CD8-positive, alpha-beta memory T cell (primary cell): ENCODE measurements at regions not wholly inside any gene's neighbourhood (a gene's known extent, or its start where the extent isn't known, plus 50 kb on each side); places are given as distances from the start of the nearest gene placed in this dataset.
"Not testable (repeated sequence)": the region's sequence is repeated elsewhere in the genome, so short reads cannot be mapped to it uniquely, and the experiment has no call there.

Experiments
- CTCF ChIA-PET: fragments of 350-600 bp; sonication (Branson Sonifier 250); formaldehyde crosslinking; loops from one replicate; lab custom pipeline; 2021; ENCODE audit warnings: antibody characterized with exemption; lab: Charles Lee
- POLR2A ChIA-PET: fragments of 350-600 bp; sonication (Branson Sonifier 250); formaldehyde crosslinking; loops from one replicate; lab custom pipeline; 2021; ENCODE audit warnings: antibody characterized with exemption; lab: Charles Lee
- DNase-seq, 5 donors: peaks; one replicate each; pipeline versions ENCODE4 v3.0.0 to v3.0.0-alpha.2; 2020 to 2022; ENCODE audit warnings: mixed read lengths in 1 of 5
- H3K27ac ChIP-seq: one replicate; pipeline ENCODE4 v1.7.0; 2013; ENCODE audit warnings: low read depth, mild to moderate bottlenecking, low read length, moderate library complexity
- H3K27me3 ChIP-seq: 2 replicates; pipeline ENCODE4 v1.7.0; 2013; ENCODE audit warnings: low read length, mild to moderate bottlenecking; ENCODE audit not compliant: insufficient read depth, poor library complexity, severe bottlenecking
- H3K36me3 ChIP-seq: 2 replicates; pipeline ENCODE4 v1.7.0; 2013; ENCODE audit warnings: mild to moderate bottlenecking, low read length, moderate library complexity; ENCODE audit not compliant: insufficient read depth
- H3K4me1 ChIP-seq: 2 replicates; pipeline ENCODE4 v1.7.0; 2013; ENCODE audit warnings: mild to moderate bottlenecking, low read length, moderate library complexity; ENCODE audit not compliant: insufficient read depth
- H3K4me3 ChIP-seq: 2 replicates; pipeline ENCODE4 v1.7.0; 2013; ENCODE audit warnings: mild to moderate bottlenecking, low read length
- H3K9me3 ChIP-seq: 2 replicates; pipeline ENCODE4 v1.7.0; 2013; ENCODE audit warnings: mild to moderate bottlenecking, low read length
- H3K27ac Mint-ChIP-seq, 8 donors: one replicate each; pipeline ENCODE4 v1.8.0; 2020 to 2021; ENCODE audit warnings: mixed read lengths in 8 of 8, mild to moderate bottlenecking in 6 of 8, inconsistent platforms in 3 of 8, moderate library complexity in 3 of 8
- H3K27me3 Mint-ChIP-seq, 2 donors: one replicate each; pipeline ENCODE4 v1.8.0; 2020 to 2021; ENCODE audit warnings: mixed read lengths in 2 of 2, mild to moderate bottlenecking in 1 of 2, moderate library complexity in 1 of 2
- H3K36me3 Mint-ChIP-seq, 3 donors: one replicate each; pipeline ENCODE4 v1.8.0; 2020 to 2021; ENCODE audit warnings: mixed read lengths in 3 of 3, inconsistent platforms in 1 of 3, mild to moderate bottlenecking in 1 of 3
- H3K4me1 Mint-ChIP-seq, 3 donors: one replicate each; pipeline ENCODE4 v1.8.0; 2020 to 2021; ENCODE audit warnings: mixed read lengths in 3 of 3, inconsistent platforms in 1 of 3, mild to moderate bottlenecking in 1 of 3
- H3K4me3 Mint-ChIP-seq, 7 donors: one replicate each; pipeline ENCODE4 v1.8.0; 2020 to 2021; ENCODE audit warnings: mixed read lengths in 7 of 7, mild to moderate bottlenecking in 6 of 7, moderate library complexity in 4 of 7, inconsistent platforms in 2 of 7
- H3K9me3 Mint-ChIP-seq, 5 donors: one replicate each; pipeline ENCODE4 v1.8.0; 2020 to 2022; ENCODE audit warnings: mixed read lengths in 5 of 5, mild to moderate bottlenecking in 3 of 5, moderate library complexity in 2 of 5, inconsistent platforms in 1 of 5

- H3K4me3 ChIP-seq, H3K36me3 ChIP-seq, H3K36me3 Mint-ChIP-seq, H3K27me3 ChIP-seq, DNase-seq, H3K27me3 Mint-ChIP-seq, POLR2A ChIA-PET, H3K27ac ChIP-seq, CTCF ChIA-PET, H3K4me1 Mint-ChIP-seq, H3K4me3 Mint-ChIP-seq, H3K4me1 ChIP-seq, H3K9me3 ChIP-seq, H3K27ac Mint-ChIP-seq: not testable (repeated sequence)
- peaks cover 22 to 36% (median 27%) of the 10 kb centered on the region in 5 donors for H3K9me3 Mint-ChIP-seq
Measured at GRCh38 chr3:75552095-75552494, 112.0 kb upstream of the FRG2C start.

GRCh38 chr3:75564427-75564826, 99.7 kb upstream of the FRG2C start:
- DNase-seq, H3K9me3 Mint-ChIP-seq, H3K36me3 Mint-ChIP-seq, CTCF ChIA-PET, H3K4me1 ChIP-seq, H3K4me1 Mint-ChIP-seq, H3K27me3 Mint-ChIP-seq, H3K36me3 ChIP-seq, H3K4me3 ChIP-seq, H3K27me3 ChIP-seq, POLR2A ChIA-PET, H3K27ac Mint-ChIP-seq, H3K27ac ChIP-seq, H3K9me3 ChIP-seq, H3K4me3 Mint-ChIP-seq: not testable (repeated sequence)

- H3K9me3 ChIP-seq, H3K27me3 ChIP-seq, DNase-seq, H3K4me3 ChIP-seq, H3K4me1 Mint-ChIP-seq, POLR2A ChIA-PET, H3K36me3 Mint-ChIP-seq, H3K4me3 Mint-ChIP-seq, H3K4me1 ChIP-seq, CTCF ChIA-PET, H3K27ac ChIP-seq, H3K27ac Mint-ChIP-seq, H3K36me3 ChIP-seq, H3K27me3 Mint-ChIP-seq, H3K9me3 Mint-ChIP-seq: not testable (repeated sequence)
Measured at GRCh38 chr3:75572303-75572702, 91.8 kb upstream of the FRG2C start.

GRCh38 chr3:75579091-75579490, 85.0 kb upstream of the FRG2C start:
- H3K36me3 ChIP-seq, H3K27ac Mint-ChIP-seq, CTCF ChIA-PET, POLR2A ChIA-PET, H3K4me1 ChIP-seq, H3K36me3 Mint-ChIP-seq, H3K27me3 ChIP-seq, H3K4me3 ChIP-seq, DNase-seq, H3K27ac ChIP-seq, H3K9me3 Mint-ChIP-seq, H3K9me3 ChIP-seq: not testable (repeated sequence)
- Mint-ChIP-seq H3K27me3 (peaks cover 13 to 35% of the 10 kb centered on the region in 2 donors), H3K4me1 (peaks cover 6 to 13% (median 8%) of the 10 kb centered on the region in 3 donors), H3K4me3 (peak overlapping the region in 6 of 7 donors; percentile 44 to 68 (median 58))

GRCh38 chr3:75579536-75579935, 84.6 kb upstream of the FRG2C start:
- POLR2A ChIA-PET, CTCF ChIA-PET: not testable (repeated sequence)
- peak overlapping the region in 6 of 7 donors; percentile 51 to 81 (median 58) for H3K4me3 Mint-ChIP-seq

GRCh38 chr3:75579981-75580782, 83.9 kb upstream of the FRG2C start:
- POLR2A ChIA-PET, H3K9me3 Mint-ChIP-seq, H3K36me3 Mint-ChIP-seq, H3K9me3 ChIP-seq, H3K4me3 ChIP-seq, H3K4me1 ChIP-seq, H3K27ac ChIP-seq, H3K27ac Mint-ChIP-seq, H3K36me3 ChIP-seq, H3K27me3 ChIP-seq, CTCF ChIA-PET: not testable (repeated sequence)
- peaks cover 6 to 13% (median 8%) of the 10 kb centered on the region in 3 donors for H3K4me1 Mint-ChIP-seq
- peak in 4 of 5 donors; percentile 6 to 33 (median 16) for DNase-seq
- H3K27me3 Mint-ChIP-seq, result peaks cover 14 to 35% of the 10 kb centered on the region in 2 donors
- peak overlapping the region in 5 of 7 donors; percentile 52 to 63 (median 55) for H3K4me3 Mint-ChIP-seq

More at GRCh38 chr3:75579536-75579935, 84.6 kb upstream of the FRG2C start:
- H3K27me3 ChIP-seq, H3K9me3 Mint-ChIP-seq, H3K9me3 ChIP-seq, DNase-seq, H3K36me3 Mint-ChIP-seq, H3K4me1 ChIP-seq, H3K4me3 ChIP-seq, H3K36me3 ChIP-seq, H3K27ac ChIP-seq: not testable (repeated sequence)
- Mint-ChIP-seq H3K27me3 (peaks cover 13 to 35% of the 10 kb centered on the region in 2 donors), H3K27ac (peak overlapping the region in 1 of 8 donors; percentile 33), H3K4me1 (peaks cover 6 to 13% (median 8%) of the 10 kb centered on the region in 3 donors)

GRCh38 chr3:75582536-75582935, 81.6 kb upstream of the FRG2C start:
- POLR2A ChIA-PET, H3K4me1 ChIP-seq, H3K27ac Mint-ChIP-seq, H3K27ac ChIP-seq, H3K9me3 Mint-ChIP-seq, CTCF ChIA-PET, H3K4me3 ChIP-seq, DNase-seq, H3K9me3 ChIP-seq, H3K4me3 Mint-ChIP-seq, H3K27me3 ChIP-seq, H3K36me3 Mint-ChIP-seq, H3K36me3 ChIP-seq: not testable (repeated sequence)
- Mint-ChIP-seq H3K27me3 (peaks cover 16 to 35% of the 10 kb centered on the region in 2 donors), H3K4me1 (peaks cover 6 to 13% (median 8%) of the 10 kb centered on the region in 3 donors)

- H3K27ac Mint-ChIP-seq, POLR2A ChIA-PET, H3K9me3 ChIP-seq, H3K4me1 ChIP-seq, H3K4me3 Mint-ChIP-seq, H3K36me3 ChIP-seq, H3K27me3 ChIP-seq, H3K36me3 Mint-ChIP-seq, H3K4me3 ChIP-seq, DNase-seq, H3K27ac ChIP-seq, CTCF ChIA-PET, H3K9me3 Mint-ChIP-seq: not testable (repeated sequence)
- Mint-ChIP-seq H3K4me1 (peaks cover 6 to 13% (median 8%) of the 10 kb centered on the region in 3 donors), H3K27me3 (peaks cover 14 to 32% of the 10 kb centered on the region in 2 donors)
Measured at GRCh38 chr3:75583116-75583515, 81.0 kb upstream of the FRG2C start.
